MM.1S (cell line): ENCODE measurements at regions not wholly inside any gene's neighbourhood (a gene's known extent, or its start where the extent isn't known, plus 50 kb on each side); places are given as distances from the start of the nearest gene placed in this dataset.

ENCODE experiments used
- DNase-seq: peaks from one replicate; pipeline ENCODE4 v3.0.0-alpha.2; 2015
- H2AFZ ChIP-seq: fragments of 300-600 bp; sonication (generic); 2 replicates; pipeline ENCODE4 v1.6.0; 2016; ENCODE audit warnings: antibody characterized with exemption, low read length
- H3F3A ChIP-seq: fragments of 300-600 bp; sonication (generic); 2 replicates; pipeline ENCODE4 v1.6.1; 2016; ENCODE audit warnings: mild to moderate bottlenecking, antibody characterized with exemption, low read length, moderate library complexity, mixed read lengths; ENCODE audit not compliant: insufficient read depth
- H3K27ac ChIP-seq: fragments of 300-600 bp; sonication (generic); 2 replicates; pipeline ENCODE4 v1.5.1; 2016; ENCODE audit warnings: mild to moderate bottlenecking, low read length
- H3K27me3 ChIP-seq: fragments of 300-600 bp; sonication (generic); replicated peaks from 2 replicates; pipeline ENCODE4 v1.6.0; 2016; ENCODE audit warnings: low read length; ENCODE audit not compliant: insufficient read depth
- H3K36me3 ChIP-seq: fragments of 300-600 bp; sonication (generic); replicated peaks from 2 replicates; pipeline ENCODE4 v1.6.1; 2016; ENCODE audit warnings: mild to moderate bottlenecking, low read length, mixed read lengths; ENCODE audit not compliant: insufficient read depth
- H3K4me1 ChIP-seq: fragments of 300-600 bp; sonication (generic); 2 replicates; pipeline ENCODE4 v1.6.1; 2016; ENCODE audit warnings: low read length, mixed read lengths
- H3K4me2 ChIP-seq: fragments of 300-600 bp; sonication (generic); 2 replicates; pipeline ENCODE4 v1.6.0; 2016; ENCODE audit warnings: low read depth, low read length
- H3K4me3 ChIP-seq: fragments of 300-600 bp; sonication (generic); 2 replicates; pipeline ENCODE4 v1.5.1; 2016; ENCODE audit warnings: low read length, mixed read lengths
- H3K79me2 ChIP-seq: fragments of 300-600 bp; sonication (generic); 2 replicates; pipeline ENCODE4 v1.6.1; 2016; ENCODE audit warnings: mixed run types, low read length, mixed read lengths
- H3K9ac ChIP-seq: fragments of 300-600 bp; sonication (generic); 2 replicates; pipeline ENCODE4 v1.6.1; 2016; ENCODE audit warnings: low read length, mixed read lengths
- H3K9me2 ChIP-seq: fragments of 300-600 bp; sonication (generic); replicated peaks from 2 replicates; pipeline ENCODE4 v1.6.1; 2016; ENCODE audit warnings: mild to moderate bottlenecking, low read length, mixed read lengths; ENCODE audit not compliant: insufficient read depth
- H3K9me3 ChIP-seq: fragments of 300-600 bp; sonication (generic); replicated peaks from 2 replicates; pipeline ENCODE4 v1.6.1; 2016; ENCODE audit warnings: mild to moderate bottlenecking, low read length, mixed read lengths; ENCODE audit not compliant: insufficient read depth
- H4K20me1 ChIP-seq: fragments of 300-600 bp; sonication (generic); 2 replicates; pipeline ENCODE4 v1.6.1; 2016; ENCODE audit warnings: mild to moderate bottlenecking, low read length, moderate library complexity, mixed read lengths; ENCODE audit not compliant: insufficient read depth
- EZH2 ChIP-seq: fragments of 300-600 bp; sonication (generic); optimal IDR thresholded peaks from 2 replicates; pipeline ENCODE3; 2017; ENCODE audit warnings: low read depth, mild to moderate bottlenecking, antibody characterized with exemption, low read length, mixed read lengths
- EZH2phosphoT487 ChIP-seq: fragments of 300-600 bp; sonication (generic); IDR thresholded peaks from 2 replicates; pipeline ENCODE4 v1.6.1; 2018; ENCODE audit warnings: antibody characterized with exemption, low read length
- TF ChIP-seq, protein P1 (sequence below): fragments of 300-600 bp; sonication (generic); IDR thresholded peaks from 2 replicates; pipeline ENCODE4 v1.5.1; 2016; ENCODE audit warnings: antibody characterized with exemption, low read length, mixed read lengths

DNA sequence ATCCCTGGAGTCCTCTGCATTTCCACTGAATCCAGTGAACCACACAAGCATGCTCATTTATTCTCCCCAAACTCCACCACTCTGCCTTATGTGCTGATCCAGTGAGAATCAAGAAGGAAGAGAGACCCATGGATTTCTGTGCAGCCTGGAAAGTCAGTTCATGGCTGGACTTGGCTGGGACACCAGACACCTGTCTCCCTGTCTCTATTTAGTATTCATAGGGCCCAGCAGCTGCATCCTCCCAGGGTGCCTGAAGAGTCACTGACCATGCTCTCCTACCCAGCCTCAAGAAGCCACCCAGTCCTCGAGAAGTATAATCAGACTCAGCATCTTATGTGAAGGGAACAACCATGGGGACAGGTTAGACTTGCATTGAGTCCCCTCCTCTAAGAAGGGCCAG lies 83.2 kb downstream of the ZNF280B start:
- H3K27ac ChIP-seq: no peak overlapping the region
- no peaks in the 10 kb centered on the region for H3K9me2 ChIP-seq
- TF ChIP-seq, protein P1, sequence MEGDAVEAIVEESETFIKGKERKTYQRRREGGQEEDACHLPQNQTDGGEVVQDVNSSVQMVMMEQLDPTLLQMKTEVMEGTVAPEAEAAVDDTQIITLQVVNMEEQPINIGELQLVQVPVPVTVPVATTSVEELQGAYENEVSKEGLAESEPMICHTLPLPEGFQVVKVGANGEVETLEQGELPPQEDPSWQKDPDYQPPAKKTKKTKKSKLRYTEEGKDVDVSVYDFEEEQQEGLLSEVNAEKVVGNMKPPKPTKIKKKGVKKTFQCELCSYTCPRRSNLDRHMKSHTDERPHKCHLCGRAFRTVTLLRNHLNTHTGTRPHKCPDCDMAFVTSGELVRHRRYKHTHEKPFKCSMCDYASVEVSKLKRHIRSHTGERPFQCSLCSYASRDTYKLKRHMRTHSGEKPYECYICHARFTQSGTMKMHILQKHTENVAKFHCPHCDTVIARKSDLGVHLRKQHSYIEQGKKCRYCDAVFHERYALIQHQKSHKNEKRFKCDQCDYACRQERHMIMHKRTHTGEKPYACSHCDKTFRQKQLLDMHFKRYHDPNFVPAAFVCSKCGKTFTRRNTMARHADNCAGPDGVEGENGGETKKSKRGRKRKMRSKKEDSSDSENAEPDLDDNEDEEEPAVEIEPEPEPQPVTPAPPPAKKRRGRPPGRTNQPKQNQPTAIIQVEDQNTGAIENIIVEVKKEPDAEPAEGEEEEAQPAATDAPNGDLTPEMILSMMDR: no peak
- TF ChIP-seq EZH2phosphoT487: no peak
- DNase-seq: no peak
- H3K4me1 ChIP-seq: peaks cover 6% of the 10 kb centered on the region; the same call in 1 of the 2 replicates
- no peaks in the 10 kb centered on the region for H3K9me3 ChIP-seq
- H3K4me2 ChIP-seq: no peak overlapping the region
- no peaks in the 10 kb centered on the region for H3F3A ChIP-seq
- peaks cover 6% of the 10 kb centered on the region; the same call in 1 of the 2 replicates for H3K27me3 ChIP-seq
- H3K79me2 ChIP-seq: no peaks in the 10 kb centered on the region
- H3K36me3 ChIP-seq: no peaks in the 10 kb centered on the region
- H2AFZ ChIP-seq: no peak overlapping the region
- no peak overlapping the region for H3K9ac ChIP-seq
- no peaks in the 10 kb centered on the region for H4K20me1 ChIP-seq
- H3K4me3 ChIP-seq: no peak overlapping the region

DNA sequence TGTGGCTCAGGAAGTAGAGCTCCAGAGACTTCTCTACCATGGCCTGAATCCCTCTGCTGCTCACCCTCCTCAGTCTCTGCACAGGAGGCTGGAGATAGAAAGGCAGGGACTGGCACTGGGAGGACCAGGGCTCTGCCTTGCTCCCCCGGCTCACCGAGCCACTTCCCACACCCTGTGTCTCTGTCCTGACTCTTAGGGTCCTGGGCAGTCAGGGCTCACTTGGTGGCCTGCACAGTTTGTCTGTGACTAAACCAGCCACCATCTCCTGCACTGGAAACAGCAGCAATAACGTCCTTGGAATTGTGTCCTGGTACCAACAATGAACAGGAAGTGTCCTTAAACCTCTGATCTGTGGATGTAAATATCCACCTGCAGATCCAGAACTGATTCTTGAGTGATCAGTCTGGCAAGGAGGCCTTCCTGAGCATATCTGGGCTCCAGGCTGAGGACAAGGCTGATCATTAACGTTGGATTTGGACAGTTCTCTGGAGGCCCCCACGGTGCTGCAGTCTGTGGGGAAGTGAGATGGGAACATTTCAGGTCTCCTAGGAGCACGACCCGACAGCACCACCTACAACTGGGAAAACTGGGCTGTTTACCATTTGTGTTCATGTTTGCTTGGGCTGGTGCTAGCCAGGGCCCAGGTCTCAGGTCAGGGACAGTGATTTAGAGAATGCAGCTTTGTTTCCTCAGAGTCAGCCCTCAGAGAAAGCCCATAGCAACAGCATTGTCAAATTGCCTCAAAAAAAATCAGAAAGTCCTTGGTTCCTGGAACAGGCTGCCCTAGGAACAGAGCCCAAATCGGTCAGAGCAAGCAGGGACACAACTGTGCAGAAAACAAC lies 82.5 kb downstream of the ZNF280B start:
- Histone ChIP-seq H3K9me3 (no peaks in the 10 kb centered on the region), H3K9ac (no peak overlapping the region), H3K4me2 (no peak overlapping the region), H3K4me1 (peaks cover 6% of the 10 kb centered on the region; the same call in 1 of the 2 replicates), H3F3A (no peaks in the 10 kb centered on the region), H3K4me3 (no peak overlapping the region), H4K20me1 (no peaks in the 10 kb centered on the region), H3K9me2 (no peaks in the 10 kb centered on the region), H3K36me3 (no peaks in the 10 kb centered on the region), H2AFZ (no peak overlapping the region), H3K27ac (no peak overlapping the region), H3K79me2 (no peaks in the 10 kb centered on the region), H3K27me3 (peaks cover 6% of the 10 kb centered on the region; the same call in 1 of the 2 replicates)
- DNase-seq: no peak
- TF ChIP-seq EZH2phosphoT487 (no peak), EZH2 (no peak)
- TF ChIP-seq, protein P1: no peak

DNA sequence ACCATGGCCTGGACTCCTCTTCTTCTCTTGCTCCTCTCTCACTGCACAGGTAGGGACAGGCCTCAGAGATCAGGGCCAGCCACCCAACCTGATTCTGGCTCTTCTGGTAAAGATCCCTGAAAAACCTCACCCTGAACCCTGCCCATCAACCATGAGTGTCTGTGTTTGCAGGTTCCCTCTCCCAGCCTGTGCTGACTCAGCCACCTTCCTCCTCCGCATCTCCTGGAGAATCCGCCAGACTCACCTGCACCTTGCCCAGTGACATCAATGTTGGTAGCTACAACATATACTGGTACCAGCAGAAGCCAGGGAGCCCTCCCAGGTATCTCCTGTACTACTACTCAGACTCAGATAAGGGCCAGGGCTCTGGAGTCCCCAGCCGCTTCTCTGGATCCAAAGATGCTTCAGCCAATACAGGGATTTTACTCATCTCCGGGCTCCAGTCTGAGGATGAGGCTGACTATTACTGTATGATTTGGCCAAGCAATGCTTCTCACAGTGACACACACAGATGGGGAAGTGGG lies 80.9 kb downstream of the ZNF280B start:
- no peak for DNase-seq
- Histone ChIP-seq H3K9ac (no peak overlapping the region), H3K9me3 (no peaks in the 10 kb centered on the region), H2AFZ (no peak overlapping the region), H3K4me3 (no peak overlapping the region), H3K27ac (no peak overlapping the region), H3K27me3 (no peaks in the 10 kb centered on the region), H4K20me1 (no peaks in the 10 kb centered on the region), H3K4me2 (no peak overlapping the region), H3K36me3 (no peaks in the 10 kb centered on the region), H3F3A (no peaks in the 10 kb centered on the region), H3K9me2 (no peaks in the 10 kb centered on the region), H3K79me2 (no peaks in the 10 kb centered on the region), H3K4me1 (0 out of 2 replicates have a peak, but pooled peaks cover 4% of the 10 kb centered on the region)
- TF ChIP-seq, protein P1: no peak
- no peak for TF ChIP-seq EZH2
- TF ChIP-seq EZH2phosphoT487: no peak
